NCI-H146 (cell line): ENCODE measurements at regions not wholly inside any gene's neighbourhood (a gene's known extent, or its start where the extent isn't known, plus 50 kb on each side); places are given as distances from the start of the nearest gene placed in this dataset.

Experiments used
- DNase-seq: peaks from one replicate; lab custom pipeline; 2025; lab: John Stamatoyannopoulos, UW

DNA sequence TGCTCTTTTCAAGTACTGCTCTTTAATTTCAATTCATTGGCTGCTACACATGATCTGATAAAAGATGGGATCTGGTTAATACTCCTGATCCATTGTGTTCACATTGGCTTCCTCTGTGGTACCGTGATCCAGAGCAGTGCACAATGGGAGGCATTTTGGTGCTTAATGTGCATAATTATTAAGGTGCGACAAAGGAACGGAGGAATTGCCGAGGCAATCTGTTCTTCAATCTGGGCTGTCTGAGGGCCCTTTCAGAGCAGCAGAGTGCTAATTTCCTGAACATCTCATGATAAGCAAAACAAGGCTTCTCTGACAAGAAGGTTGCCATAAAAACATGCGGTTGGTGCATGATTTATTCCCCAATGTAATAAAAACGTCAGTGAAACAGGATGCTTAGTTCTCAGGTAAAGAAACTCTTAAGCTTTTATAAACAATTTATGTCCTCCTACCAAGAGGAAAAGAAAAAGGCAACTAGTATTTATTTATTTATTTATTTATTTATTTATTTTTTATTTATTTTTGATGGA lies 64.0 kb upstream of the EPHA3 start:
- no peak for DNase-seq

DNA sequence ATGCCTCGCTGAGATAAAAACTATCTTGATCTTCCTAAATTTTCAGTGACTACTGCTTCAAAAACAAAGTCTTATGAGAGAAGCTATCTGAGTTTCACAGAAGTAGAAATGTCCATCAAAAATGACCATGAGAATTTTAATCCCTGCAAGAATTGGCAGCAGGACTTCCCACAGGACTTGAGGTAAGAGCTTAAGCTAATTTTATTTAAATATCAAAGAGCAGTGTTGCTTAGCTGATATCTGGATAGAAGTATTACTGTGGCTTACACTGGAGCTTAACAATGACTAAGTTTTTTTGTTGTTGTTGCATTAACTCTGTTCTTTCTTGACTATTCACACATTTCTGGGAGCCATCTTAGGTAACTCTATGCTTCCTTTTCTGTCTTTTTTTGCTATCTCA lies 60.8 kb upstream of the EPHA3 start:
- DNase-seq = no peak

DNA sequence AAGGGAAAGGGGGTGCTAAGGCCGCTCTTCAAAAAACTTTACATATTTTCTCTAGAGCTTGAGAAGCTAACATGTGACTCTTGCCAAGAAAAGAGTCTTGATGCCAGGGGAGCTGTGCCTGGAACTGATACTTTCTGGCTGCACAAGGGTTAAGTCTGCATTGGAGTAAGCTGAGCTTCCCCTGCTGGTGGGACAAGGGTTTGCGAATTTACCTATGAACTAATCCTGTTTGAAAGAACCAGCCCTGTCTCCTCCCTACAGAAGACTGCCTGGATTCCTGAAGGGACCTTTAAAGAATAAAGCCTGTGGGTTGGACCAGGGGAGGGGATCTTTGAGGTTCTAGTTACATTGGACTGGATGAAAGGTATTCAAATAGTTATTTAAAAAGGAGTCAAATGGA lies 58.3 kb upstream of the EPHA3 start:
- DNase-seq = no peak

- no peak for DNase-seq
Measured at GRCh38 chr3:89052386-89052785, 55.0 kb upstream of the EPHA3 start.

DNA sequence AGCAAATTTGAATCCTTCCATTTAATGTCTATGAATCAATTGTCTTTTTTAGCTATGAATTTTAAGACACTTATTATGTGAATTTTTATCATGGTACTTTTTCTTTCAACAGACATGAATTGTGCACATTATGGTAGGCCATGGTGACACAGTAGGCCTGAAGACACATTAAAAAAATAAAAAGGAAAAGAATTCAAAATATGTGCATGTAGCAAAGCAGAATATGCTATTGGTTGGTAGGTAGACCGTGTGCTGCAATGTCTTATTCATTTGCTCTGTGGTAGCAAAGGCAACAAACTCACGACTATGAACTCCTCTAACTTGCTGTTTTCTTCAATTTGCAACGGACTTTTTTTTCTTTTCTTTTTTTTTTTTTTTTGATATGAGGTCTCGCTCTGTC lies 50.0 kb upstream of the EPHA3 start:
- DNase-seq = no peak
